Activated naive CD4-positive, alpha-beta T cell treated with anti-CD3 and anti-CD28 coated beads, Interleukin-2, amount 10 ng/mL, durations not matched to agents 7 days and 5 days (primary cell): ENCODE measurements at regions not wholly inside any gene's neighbourhood (a gene's known extent, or its start where the extent isn't known, plus 50 kb on each side); places are given as distances from the start of the nearest gene placed in this dataset.
"Not testable (repeated sequence)": the region's sequence is repeated elsewhere in the genome, so short reads cannot be mapped to it uniquely, and the experiment has no call there.

ENCODE experiments used
- CTCF ChIA-PET: fragments of 350-600 bp; sonication (Branson Sonifier 250); formaldehyde crosslinking; loops from one replicate; lab custom pipeline; 2021; ENCODE audit warnings: antibody characterized with exemption; lab: Charles Lee
- DNase-seq: peaks from one replicate; pipeline ENCODE4 v3.0.0-alpha.2; 2020
- H3K27ac Mint-ChIP-seq: one replicate; pipeline ENCODE4 v1.8.0; 2021; ENCODE audit warnings: mild to moderate bottlenecking, moderate library complexity, mixed read lengths
- H3K27me3 Mint-ChIP-seq: one replicate; pipeline ENCODE4 v1.8.0; 2021; ENCODE audit warnings: mild to moderate bottlenecking, mixed read lengths
- H3K36me3 Mint-ChIP-seq: one replicate; pipeline ENCODE4 v1.8.0; 2021; ENCODE audit warnings: mixed read lengths
- H3K4me1 Mint-ChIP-seq: one replicate; pipeline ENCODE4 v1.8.0; 2021; ENCODE audit warnings: mixed read lengths
- H3K4me3 Mint-ChIP-seq: one replicate; pipeline ENCODE4 v1.8.0; 2021; ENCODE audit warnings: mild to moderate bottlenecking, moderate library complexity, mixed read lengths
- H3K9me3 Mint-ChIP-seq: one replicate; pipeline ENCODE4 v1.8.0; 2021; ENCODE audit warnings: mixed read lengths

DNA sequence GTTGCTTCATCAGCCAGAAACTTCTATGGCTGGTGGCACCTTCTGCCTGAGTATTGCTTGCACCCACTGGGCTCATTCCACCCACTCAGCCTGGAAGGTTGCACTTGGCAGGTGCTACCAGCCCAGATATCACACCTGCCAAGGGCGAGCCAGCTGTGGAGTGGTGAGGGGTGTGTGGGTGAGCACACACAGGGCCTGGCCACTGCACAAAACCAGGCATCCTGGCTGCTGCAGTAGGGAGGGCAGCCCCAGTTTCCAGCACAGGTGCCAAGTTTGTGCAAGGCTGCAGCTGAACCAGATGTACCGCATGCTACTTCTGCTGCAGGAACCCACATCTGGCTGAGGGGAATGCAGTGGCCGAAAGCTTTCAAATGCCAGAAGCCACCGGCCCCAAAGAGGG is 1147.8 kb downstream of the FSCB start:
- H3K27ac Mint-ChIP-seq: no peak overlapping the region
- no peaks in the 10 kb centered on the region for H3K4me1 Mint-ChIP-seq
- CTCF ChIA-PET: no interaction called here
- peaks cover 4% of the 10 kb centered on the region for H3K9me3 Mint-ChIP-seq
- no peak for DNase-seq
- no peaks in the 10 kb centered on the region for H3K27me3 Mint-ChIP-seq
- H3K4me3 Mint-ChIP-seq: no peak overlapping the region
- H3K36me3 Mint-ChIP-seq: no peaks in the 10 kb centered on the region

DNA sequence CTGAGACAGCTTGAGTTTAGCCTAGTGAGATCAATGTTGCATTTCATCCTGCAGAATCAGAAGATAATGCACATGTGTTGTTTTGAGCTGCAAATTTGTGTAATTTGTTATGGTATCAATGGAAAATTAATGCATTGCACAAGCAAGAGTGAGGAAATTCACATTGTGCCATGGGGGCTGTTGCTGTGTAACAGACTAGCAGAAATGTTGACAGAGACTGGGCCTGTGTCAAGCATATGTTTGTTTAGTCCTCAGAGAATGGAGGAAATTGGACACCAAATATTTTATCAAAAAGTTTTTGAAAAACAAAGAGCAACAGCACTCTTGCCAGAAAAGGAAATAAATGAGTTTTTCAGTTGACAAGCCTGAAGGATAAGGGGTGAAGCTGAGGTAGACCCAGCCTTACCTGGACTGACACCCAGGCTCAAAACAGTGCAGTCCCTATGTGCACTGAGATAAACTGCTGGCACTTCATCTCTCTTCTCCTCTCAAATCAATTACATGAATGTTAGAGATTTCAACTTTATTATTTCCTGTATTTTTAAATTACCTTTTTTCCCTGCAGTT is 1150.0 kb downstream of the FSCB start:
- no peaks in the 10 kb centered on the region for H3K27me3 Mint-ChIP-seq

DNA sequence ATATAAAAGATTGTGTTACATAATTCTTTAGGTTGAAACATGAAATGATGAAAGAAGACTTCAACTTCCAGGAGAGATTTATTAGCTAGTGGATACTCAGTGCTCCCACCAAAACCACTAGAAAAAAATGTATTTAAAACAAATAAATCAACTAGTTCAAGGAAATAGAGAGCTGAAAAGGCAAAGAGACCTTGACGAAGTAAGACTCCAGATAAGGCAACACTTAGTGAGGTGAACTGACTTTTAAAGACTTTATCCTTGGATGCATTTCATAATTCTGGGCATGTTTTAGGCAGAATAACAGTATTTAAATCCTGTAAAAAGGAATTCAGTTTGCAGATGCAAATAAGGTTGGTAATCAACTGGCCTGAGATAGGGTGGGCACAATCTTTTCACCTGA is 1150.7 kb downstream of the FSCB start:
- Mint-ChIP-seq H3K4me1 (no peaks in the 10 kb centered on the region), H3K4me3 (no peak overlapping the region)
- CTCF ChIA-PET: no interaction called here

More for the DNA sequence above, 1150.0 kb downstream of the FSCB start:
- Mint-ChIP-seq H3K4me3 (no peak overlapping the region), H3K9me3 (peaks cover 6% of the 10 kb centered on the region), H3K36me3 (no peaks in the 10 kb centered on the region), H3K4me1 (no peaks in the 10 kb centered on the region), H3K27ac (no peak overlapping the region)
- CTCF ChIA-PET: no interaction called here
- DNase-seq: no peak

DNA sequence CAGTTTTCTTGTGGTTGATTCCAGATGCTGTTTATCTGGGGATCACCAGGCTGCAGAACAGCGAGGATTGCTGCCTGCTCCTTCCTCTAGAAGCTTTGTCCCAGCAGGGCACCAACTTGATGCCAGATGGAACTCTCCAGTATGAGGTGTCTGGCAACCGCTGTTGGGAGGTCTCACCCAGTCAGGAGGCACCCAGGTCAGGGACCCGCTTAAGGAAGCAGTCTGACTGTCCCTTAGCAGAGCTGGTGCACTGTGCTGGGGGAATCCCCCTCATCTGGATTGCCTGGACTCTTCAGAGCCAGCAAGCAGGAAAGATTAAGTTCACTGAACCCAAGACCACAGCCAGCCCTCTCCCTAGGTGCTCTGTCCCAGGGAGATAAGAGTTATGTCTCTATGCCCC is 1165.2 kb downstream of the FSCB start:
- no peaks in the 10 kb centered on the region for H3K36me3 Mint-ChIP-seq
- H3K4me1 Mint-ChIP-seq: no peaks in the 10 kb centered on the region
- H3K27me3 Mint-ChIP-seq: no peaks in the 10 kb centered on the region
- no peak overlapping the region for H3K4me3 Mint-ChIP-seq
- no peak for DNase-seq
- H3K27ac Mint-ChIP-seq: no peak overlapping the region
- CTCF ChIA-PET: no interaction called here
- H3K9me3 Mint-ChIP-seq: peaks cover 16% of the 10 kb centered on the region

More for the DNA sequence above, 1150.7 kb downstream of the FSCB start:
- Mint-ChIP-seq H3K36me3 (no peaks in the 10 kb centered on the region), H3K9me3 (peaks cover 2% of the 10 kb centered on the region), H3K27me3 (no peaks in the 10 kb centered on the region), H3K27ac (no peak overlapping the region)
- no peak for DNase-seq

DNA sequence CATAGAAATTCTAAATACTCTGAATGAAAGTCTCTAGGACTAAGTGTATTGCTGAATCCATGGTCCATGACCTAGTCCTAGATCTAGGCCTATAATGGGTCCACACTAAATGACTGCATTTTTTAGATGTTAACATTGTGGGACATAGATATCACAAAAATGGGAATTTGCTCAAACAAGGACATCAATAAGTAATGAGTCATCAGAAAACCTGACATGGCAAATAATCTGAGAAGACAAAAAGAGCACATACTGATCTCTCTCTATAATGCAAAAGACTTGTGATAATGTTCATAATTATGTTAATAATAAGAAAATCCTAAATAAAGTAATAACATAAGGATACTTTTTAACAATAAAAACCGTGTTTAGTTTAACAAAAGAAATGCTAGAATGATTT is 1168.4 kb downstream of the FSCB start:
- Mint-ChIP-seq H3K36me3 (no peaks in the 10 kb centered on the region), H3K9me3 (peaks cover 13% of the 10 kb centered on the region), H3K4me3 (no peak overlapping the region), H3K27ac (no peak overlapping the region), H3K4me1 (no peaks in the 10 kb centered on the region), H3K27me3 (no peaks in the 10 kb centered on the region)
- CTCF ChIA-PET: no interaction called here
- no peak for DNase-seq

DNA sequence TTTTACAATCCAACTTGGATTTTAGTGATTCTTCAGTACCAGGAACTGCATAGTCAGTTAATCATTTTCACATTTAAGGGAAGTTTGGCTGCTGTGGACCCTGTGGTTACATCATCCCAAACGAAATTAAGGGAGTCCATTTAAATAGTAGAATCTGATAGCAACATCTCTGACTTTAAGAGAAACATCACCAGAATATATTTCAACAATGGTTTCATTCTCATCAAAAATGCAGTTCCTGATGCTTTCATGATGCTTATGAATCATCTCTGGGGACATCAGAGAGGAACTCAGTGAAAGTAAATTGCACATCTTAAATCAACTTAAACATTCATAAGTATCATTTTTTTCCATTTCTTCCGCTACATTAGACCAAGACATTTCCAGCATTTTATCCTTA is 1170.7 kb downstream of the FSCB start:
- H3K36me3 Mint-ChIP-seq: no peaks in the 10 kb centered on the region
- no peaks in the 10 kb centered on the region for H3K4me1 Mint-ChIP-seq
- H3K4me3 Mint-ChIP-seq: no peak overlapping the region
- no peak for DNase-seq
- no peaks in the 10 kb centered on the region for H3K27me3 Mint-ChIP-seq
- CTCF ChIA-PET: no interaction called here
- H3K27ac Mint-ChIP-seq: no peak overlapping the region
- peaks cover 12% of the 10 kb centered on the region for H3K9me3 Mint-ChIP-seq

DNA sequence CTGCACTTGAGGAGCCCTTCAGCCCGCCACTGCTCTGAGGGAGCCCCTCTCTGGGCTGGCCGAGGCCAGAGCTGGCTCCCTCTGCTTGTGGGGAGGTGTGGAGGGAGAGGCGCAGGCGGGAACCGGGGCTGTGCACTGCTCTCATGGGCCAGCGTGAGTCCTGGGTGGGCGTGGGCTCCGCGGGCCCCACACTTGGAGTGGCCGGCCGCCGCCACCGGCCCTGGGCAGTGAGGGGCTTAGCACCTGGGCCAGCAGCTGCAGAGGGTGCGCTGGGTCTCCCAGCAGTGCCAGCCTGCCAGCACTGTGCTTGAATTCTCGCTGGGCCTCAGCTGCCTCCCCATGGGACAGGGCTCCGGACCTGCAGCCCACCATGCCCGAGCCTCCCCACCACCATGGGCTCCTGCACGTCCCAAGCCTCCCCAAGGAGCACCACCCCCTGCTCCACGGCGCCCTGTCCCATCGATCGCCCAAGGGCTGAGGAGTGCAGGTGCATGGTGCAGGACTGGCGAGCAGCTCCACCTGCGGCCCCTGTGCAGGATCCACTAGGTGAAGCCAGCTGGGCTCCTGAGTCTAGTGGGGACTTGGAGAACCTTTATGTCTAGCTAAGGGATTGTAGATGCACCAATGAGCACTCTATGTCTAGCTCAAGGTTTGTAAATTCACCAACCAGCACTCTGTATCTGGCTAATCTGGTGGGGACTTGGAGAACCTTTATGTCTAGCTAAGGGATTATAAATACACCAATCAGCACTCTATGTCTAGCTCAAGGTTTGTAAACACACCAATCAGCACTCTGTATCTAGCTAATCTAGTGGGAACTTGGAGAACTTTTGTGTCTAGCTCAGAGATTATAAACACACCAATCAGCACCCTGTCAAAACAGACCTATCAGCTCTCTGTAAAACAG is 1180.3 kb downstream of the FSCB start:
- H3K4me1 Mint-ChIP-seq, H3K4me3 Mint-ChIP-seq, DNase-seq, H3K36me3 Mint-ChIP-seq, CTCF ChIA-PET, H3K27me3 Mint-ChIP-seq, H3K27ac Mint-ChIP-seq: not testable (repeated sequence)
- H3K9me3 Mint-ChIP-seq: peaks cover 14% of the 10 kb centered on the region

DNA sequence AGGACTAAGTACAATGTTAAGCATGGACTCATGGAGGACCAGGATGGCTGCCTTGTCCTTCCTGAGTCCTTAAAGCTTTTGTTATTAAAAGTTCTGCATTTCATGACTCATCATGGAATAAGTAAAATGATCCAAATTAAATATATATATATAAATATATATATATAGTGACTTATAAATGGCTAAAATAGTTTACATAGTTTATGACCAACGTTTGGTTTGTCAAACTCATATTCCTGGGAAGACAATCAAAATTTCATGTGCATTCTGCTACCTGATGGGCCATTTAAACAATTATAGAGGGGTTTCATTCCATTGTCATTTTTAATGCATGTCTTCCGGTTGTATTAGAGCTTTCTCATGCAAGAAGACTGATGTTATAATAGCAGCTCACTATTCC is 1190.7 kb downstream of the FSCB start:
- no peak overlapping the region for H3K27ac Mint-ChIP-seq
- H3K36me3 Mint-ChIP-seq: no peaks in the 10 kb centered on the region
- no peak for DNase-seq
- no peaks in the 10 kb centered on the region for H3K27me3 Mint-ChIP-seq
- H3K9me3 Mint-ChIP-seq: peaks cover under 1% of the 10 kb centered on the region
- no peaks in the 10 kb centered on the region for H3K4me1 Mint-ChIP-seq
- CTCF ChIA-PET: no interaction called here
- no peak overlapping the region for H3K4me3 Mint-ChIP-seq

DNA sequence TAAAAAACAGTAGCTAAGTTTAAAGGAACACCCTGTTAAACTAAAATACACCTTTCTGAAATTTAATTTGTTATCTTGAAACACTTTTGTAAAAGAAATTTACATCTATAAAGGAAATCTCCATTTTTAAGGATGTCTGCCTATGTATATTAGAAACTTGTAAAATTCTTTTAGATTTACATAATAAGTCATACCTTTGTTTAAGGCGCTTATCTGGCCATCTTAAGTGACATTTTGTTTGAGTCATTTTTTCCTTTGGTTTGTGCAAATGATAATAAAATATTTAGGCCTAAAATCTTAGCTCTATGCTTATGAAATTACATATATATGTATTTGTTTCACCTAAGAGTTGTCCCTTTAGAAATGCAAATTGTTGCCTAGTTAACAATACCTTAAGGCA is 1193.4 kb downstream of the FSCB start:
- CTCF ChIA-PET: no interaction called here
- Mint-ChIP-seq H3K4me1 (no peaks in the 10 kb centered on the region), H3K27ac (no peak overlapping the region), H3K4me3 (no peak overlapping the region), H3K36me3 (no peaks in the 10 kb centered on the region), H3K9me3 (peaks cover 5% of the 10 kb centered on the region), H3K27me3 (no peaks in the 10 kb centered on the region)
- DNase-seq: no peak

DNA sequence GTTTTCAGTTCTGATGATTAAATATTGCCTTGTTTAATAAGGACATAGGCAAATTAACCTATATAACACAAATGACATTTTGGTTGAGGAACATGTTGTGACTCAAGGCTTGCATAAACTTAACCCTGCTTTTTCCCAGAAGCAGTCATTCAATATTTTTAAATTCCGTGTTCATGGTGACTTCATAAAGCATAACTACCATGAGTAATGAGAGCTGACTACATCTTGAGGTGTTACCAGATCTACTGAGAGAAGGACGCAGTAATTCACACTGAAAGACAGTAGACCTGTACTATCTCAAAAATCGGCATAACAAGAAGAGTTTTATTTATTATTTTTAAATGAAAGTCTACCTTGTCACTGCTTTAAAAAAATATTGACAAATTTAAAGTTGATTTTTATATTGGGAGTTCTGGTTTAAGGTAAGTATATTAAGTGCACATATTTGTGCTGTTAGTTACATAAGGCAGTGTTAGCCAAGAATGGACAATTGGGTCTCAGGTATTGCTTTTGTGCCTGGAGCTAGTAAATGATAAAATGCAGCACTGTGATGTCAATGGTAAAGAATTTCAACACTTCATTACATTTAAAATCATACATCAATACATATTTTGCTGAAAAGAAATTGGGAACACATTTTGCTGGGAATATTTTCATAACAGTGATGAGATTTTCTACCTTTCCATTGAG is 1198.5 kb downstream of the FSCB start:
- Mint-ChIP-seq H3K4me1 (no peaks in the 10 kb centered on the region), H3K27me3 (no peaks in the 10 kb centered on the region), H3K27ac (no peak overlapping the region), H3K4me3 (no peak overlapping the region), H3K9me3 (peaks cover 5% of the 10 kb centered on the region), H3K36me3 (no peaks in the 10 kb centered on the region)
- DNase-seq: no peak
- CTCF ChIA-PET: no interaction called here

DNA sequence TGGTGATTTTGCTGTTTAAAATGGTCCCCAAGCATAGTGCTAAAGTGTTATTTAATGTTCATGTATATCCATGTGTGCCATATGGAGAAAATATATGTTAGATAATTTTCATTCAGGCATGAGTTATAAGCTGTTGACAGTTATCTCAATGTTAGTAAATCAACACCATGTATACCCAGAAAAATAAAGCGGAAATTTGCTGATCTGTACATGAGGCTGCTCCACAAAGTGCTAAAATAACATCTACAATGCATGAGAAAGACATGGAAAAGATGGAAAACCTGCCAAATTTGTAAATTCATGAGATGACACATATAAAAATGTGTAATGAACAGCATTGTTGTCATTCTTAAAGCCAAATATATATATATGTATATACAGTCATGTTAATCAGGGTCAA is 1199.2 kb downstream of the FSCB start:
- H3K27ac Mint-ChIP-seq: no peak overlapping the region
- H3K9me3 Mint-ChIP-seq: peaks cover 5% of the 10 kb centered on the region
- no peaks in the 10 kb centered on the region for H3K4me1 Mint-ChIP-seq
- H3K36me3 Mint-ChIP-seq: no peaks in the 10 kb centered on the region
- no peak overlapping the region for H3K4me3 Mint-ChIP-seq
- CTCF ChIA-PET: no interaction called here
- H3K27me3 Mint-ChIP-seq: no peaks in the 10 kb centered on the region
- DNase-seq: no peak

DNA sequence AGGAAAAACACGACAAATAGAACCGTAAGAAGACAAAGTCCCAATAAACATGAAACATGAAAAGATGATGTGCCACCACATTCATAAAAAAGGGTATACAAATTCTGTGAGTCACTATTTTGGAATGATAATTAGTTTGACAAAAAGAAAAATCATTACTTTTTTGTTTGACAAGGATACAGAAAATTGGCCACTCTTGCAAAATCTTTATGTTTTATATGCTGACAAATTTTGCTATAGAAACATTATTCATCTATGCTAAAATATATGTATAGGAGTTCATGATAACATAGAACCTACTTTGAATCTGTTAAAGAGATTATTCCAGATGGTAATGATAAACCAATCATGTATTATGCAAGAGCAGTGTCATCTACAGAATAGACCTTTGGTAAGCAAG is 1201.0 kb downstream of the FSCB start:
- peaks cover 5% of the 10 kb centered on the region for H3K9me3 Mint-ChIP-seq
- no peaks in the 10 kb centered on the region for H3K27me3 Mint-ChIP-seq
- no peaks in the 10 kb centered on the region for H3K4me1 Mint-ChIP-seq
- CTCF ChIA-PET: no interaction called here
- no peak overlapping the region for H3K27ac Mint-ChIP-seq
- no peak overlapping the region for H3K4me3 Mint-ChIP-seq
- no peak for DNase-seq
- no peaks in the 10 kb centered on the region for H3K36me3 Mint-ChIP-seq

DNA sequence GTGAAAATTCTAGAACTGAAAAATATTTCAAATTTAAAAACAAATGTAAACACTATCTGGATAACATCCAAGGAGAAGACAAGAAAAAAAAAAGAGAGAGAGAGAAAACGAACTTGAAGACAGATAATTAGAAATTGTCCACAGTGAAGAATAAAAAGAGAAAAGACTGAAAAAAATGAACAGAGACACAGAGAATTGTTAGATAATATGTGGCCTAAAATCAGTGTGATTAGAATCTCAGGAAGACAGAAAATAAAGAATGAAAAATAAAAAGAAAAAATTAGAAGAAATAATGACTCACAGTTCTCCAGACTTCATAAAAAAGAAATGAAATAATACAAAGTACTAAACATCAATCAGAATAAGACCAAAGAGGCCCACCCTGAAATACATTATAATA is 1209.3 kb downstream of the FSCB start:
- DNase-seq: no peak
- H3K9me3 Mint-ChIP-seq: peaks cover 11% of the 10 kb centered on the region
- no peaks in the 10 kb centered on the region for H3K36me3 Mint-ChIP-seq
- H3K27ac Mint-ChIP-seq: no peak overlapping the region
- CTCF ChIA-PET: no interaction called here
- H3K27me3 Mint-ChIP-seq: no peaks in the 10 kb centered on the region
- H3K4me1 Mint-ChIP-seq: no peaks in the 10 kb centered on the region
- H3K4me3 Mint-ChIP-seq: no peak overlapping the region

DNA sequence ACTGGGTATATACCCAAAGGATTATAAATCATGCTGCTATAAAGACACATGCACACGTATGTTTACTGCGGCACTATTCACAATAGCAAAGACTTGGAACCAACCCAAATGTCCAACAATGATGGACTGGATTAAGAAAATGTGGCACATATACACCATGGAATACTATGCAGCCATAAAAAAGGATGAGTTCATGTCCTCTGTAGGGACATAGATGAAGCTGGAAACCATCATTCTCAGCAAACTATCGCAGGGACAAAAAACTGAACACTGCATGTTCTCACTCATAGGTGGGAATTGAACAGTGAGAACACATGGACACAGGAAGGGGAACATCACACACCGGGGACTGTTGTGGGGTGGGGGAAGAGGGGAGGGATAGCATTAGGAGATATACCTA is 1211.0 kb downstream of the FSCB start:
- peaks cover 12% of the 10 kb centered on the region for H3K9me3 Mint-ChIP-seq
- H3K4me3 Mint-ChIP-seq, H3K27ac Mint-ChIP-seq, H3K27me3 Mint-ChIP-seq, H3K36me3 Mint-ChIP-seq, H3K4me1 Mint-ChIP-seq, DNase-seq, CTCF ChIA-PET: not testable (repeated sequence)

DNA sequence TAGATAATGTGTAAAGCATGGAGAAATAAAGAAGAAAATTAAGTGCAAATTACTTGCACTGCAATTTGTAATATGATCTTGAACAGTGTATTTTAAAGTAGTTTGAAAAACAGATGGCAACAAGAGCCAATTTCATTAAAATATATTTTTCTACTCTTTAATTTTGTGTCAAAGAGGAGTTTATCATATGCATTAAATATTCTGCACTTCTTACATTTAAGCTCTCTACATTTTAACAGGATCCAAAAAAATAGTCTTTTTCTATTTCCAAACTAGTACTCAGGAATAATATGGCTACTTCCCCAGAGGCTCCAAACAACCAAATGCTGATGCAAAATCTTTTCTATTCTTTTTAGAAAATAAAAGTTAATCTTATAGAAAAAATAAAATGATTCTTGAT is 1221.5 kb downstream of the FSCB start:
- no peaks in the 10 kb centered on the region for H3K36me3 Mint-ChIP-seq
- H3K27me3 Mint-ChIP-seq: no peaks in the 10 kb centered on the region
- no peak overlapping the region for H3K27ac Mint-ChIP-seq
- H3K4me3 Mint-ChIP-seq: no peak overlapping the region
- peaks cover 5% of the 10 kb centered on the region for H3K9me3 Mint-ChIP-seq
- DNase-seq: no peak
- CTCF ChIA-PET: no interaction called here
- H3K4me1 Mint-ChIP-seq: no peaks in the 10 kb centered on the region
